Thyroid gland (tissue), 4 donors: ENCODE measurements at regions not wholly inside any gene's neighbourhood (a gene's known extent, or its start where the extent isn't known, plus 50 kb on each side); places are given as distances from the start of the nearest gene placed in this dataset.

Experiments
- POLR2A ChIP-seq, 2 donors: fragments of 450-650 bp; IDR thresholded peaks; one replicate each; pipeline ENCODE4 v1.6.1; 2017; ENCODE audit warnings: antibody characterized with exemption in 2 of 2, mild to moderate bottlenecking in 2 of 2, moderate library complexity in 1 of 2
- TF ChIP-seq, protein P1 (sequence below), 6 experiments: fragments of 200-600 bp in 3 of 6; fragments of 450-650 bp in 3 of 6; sonication (generic) in 3 of 6; IDR thresholded peaks; one replicate each; pipeline ENCODE4 v1.5.1; 2016 to 2019; ENCODE audit warnings: antibody characterized with exemption in 6 of 6, mild to moderate bottlenecking in 2 of 6, inconsistent platforms in 1 of 6, moderate library complexity in 1 of 6

DNA sequence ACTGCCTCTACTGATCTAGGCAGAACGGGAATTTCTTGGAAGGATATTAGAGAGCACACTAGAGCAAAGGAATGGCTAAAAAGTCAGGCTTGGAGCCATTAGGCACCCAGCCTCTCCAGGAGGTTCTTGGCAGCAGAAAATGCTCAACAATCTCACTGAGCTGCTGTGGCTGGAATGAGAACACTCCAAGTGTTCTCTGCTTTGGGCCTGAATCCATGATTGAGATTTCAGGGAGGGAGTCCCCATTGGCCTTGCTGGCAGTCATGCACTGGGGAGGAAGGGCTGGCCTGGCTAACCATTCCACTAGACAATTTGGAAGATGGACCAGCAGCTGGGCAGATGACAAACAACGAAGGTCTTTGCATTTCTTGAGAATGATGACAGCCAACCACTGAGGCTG is 362.6 kb downstream of the SHQ1 start:
- TF ChIP-seq, protein P1, sequence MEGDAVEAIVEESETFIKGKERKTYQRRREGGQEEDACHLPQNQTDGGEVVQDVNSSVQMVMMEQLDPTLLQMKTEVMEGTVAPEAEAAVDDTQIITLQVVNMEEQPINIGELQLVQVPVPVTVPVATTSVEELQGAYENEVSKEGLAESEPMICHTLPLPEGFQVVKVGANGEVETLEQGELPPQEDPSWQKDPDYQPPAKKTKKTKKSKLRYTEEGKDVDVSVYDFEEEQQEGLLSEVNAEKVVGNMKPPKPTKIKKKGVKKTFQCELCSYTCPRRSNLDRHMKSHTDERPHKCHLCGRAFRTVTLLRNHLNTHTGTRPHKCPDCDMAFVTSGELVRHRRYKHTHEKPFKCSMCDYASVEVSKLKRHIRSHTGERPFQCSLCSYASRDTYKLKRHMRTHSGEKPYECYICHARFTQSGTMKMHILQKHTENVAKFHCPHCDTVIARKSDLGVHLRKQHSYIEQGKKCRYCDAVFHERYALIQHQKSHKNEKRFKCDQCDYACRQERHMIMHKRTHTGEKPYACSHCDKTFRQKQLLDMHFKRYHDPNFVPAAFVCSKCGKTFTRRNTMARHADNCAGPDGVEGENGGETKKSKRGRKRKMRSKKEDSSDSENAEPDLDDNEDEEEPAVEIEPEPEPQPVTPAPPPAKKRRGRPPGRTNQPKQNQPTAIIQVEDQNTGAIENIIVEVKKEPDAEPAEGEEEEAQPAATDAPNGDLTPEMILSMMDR (IDR thresholded peaks at IDR 0.05), result no peak
- TF ChIP-seq POLR2A (IDR thresholded peaks at IDR 0.05), result no peak
